H1 (cell line): ENCODE measurements at regions not wholly inside any gene's neighbourhood (a gene's known extent, or its start where the extent isn't known, plus 50 kb on each side); places are given as distances from the start of the nearest gene placed in this dataset.
A peak's percentile ranks its signal among the peaks of the same experiment; 100 is the strongest.

Experiments
- CTCF ChIA-PET: fragments of 300-600 bp; sonication (Branson Sonifier 250); formaldehyde crosslinking; loops from one replicate; lab custom pipeline; 2021; ENCODE audit not compliant: partially characterized antibody; lab: Charles Lee
- POLR2A ChIA-PET: fragments of 300-600 bp; sonication (Branson Sonifier 250); formaldehyde crosslinking; loops from one replicate; lab custom pipeline; 2021; ENCODE audit warnings: inconsistent platforms; ENCODE audit not compliant: partially characterized antibody; lab: Charles Lee
- DNase-seq, 2 experiments: peaks; one replicate each; pipeline versions ENCODE4 v3.0.0 to v3.0.0-alpha.2; 2010 to 2022; ENCODE audit warnings: low spot score in 2 of 2, low read depth in 1 of 2, mixed read lengths in 1 of 2
- FAIRE-seq: peaks from 2 replicates; lab custom pipeline; 2011; peaks lifted over from hg19 to GRCh38; lab: Jason Lieb, UNC
- H2AFZ ChIP-seq: 2 replicates; pipeline ENCODE4 v1.8.1; 2012; ENCODE audit warnings: low read length, inconsistent platforms
- H2AK5ac ChIP-seq: 2 replicates; pipeline ENCODE4 v1.6.1; 2013; ENCODE audit warnings: low read depth, low read length
- H2BK120ac ChIP-seq: replicated peaks from 2 replicates; pipeline ENCODE3; 2013; ENCODE audit warnings: low read depth, low read length, inconsistent platforms
- H2BK12ac ChIP-seq: 2 replicates; pipeline ENCODE4 v1.6.1; 2013; ENCODE audit warnings: low read depth, low read length
- H2BK15ac ChIP-seq: 2 replicates; pipeline ENCODE4 v1.6.1; 2013; ENCODE audit warnings: low read length
- H2BK20ac ChIP-seq: 2 replicates; pipeline ENCODE4 v1.6.1; 2013; ENCODE audit warnings: low read length
- H2BK5ac ChIP-seq: 2 replicates; pipeline ENCODE4 v1.6.1; 2013; ENCODE audit warnings: low read depth, low read length
- H3K14ac ChIP-seq: 2 replicates; pipeline ENCODE4 v1.6.1; 2013; ENCODE audit warnings: inconsistent platforms; ENCODE audit not compliant: insufficient read length
- H3K18ac ChIP-seq: 2 replicates; pipeline ENCODE4 v1.6.1; 2013; ENCODE audit warnings: low read length; ENCODE audit errors: extremely low read depth
- H3K23ac ChIP-seq: 2 replicates; pipeline ENCODE4 v1.6.1; 2013; ENCODE audit warnings: inconsistent platforms; ENCODE audit not compliant: insufficient read length
- H3K23me2 ChIP-seq: 2 replicates; pipeline ENCODE4 v1.6.1; 2013; ENCODE audit warnings: low read depth, low read length
- H3K27ac ChIP-seq: 2 replicates; pipeline ENCODE4 v1.6.1; 2011; ENCODE audit warnings: low read depth, low read length, inconsistent platforms
- H3K27me3 ChIP-seq, 4 experiments: replicated peaks in 1 of 4; 1 replicate in 1 of 4; 2 replicates in 3 of 4; pipeline versions ENCODE4 v1.6.1 to v1.8.1; 2011 to 2013; ENCODE audit warnings: low read length in 3 of 4, mild to moderate bottlenecking in 3 of 4, inconsistent platforms in 2 of 4, mixed read lengths in 2 of 4, moderate library complexity in 1 of 4; ENCODE audit not compliant: control insufficient read depth in 3 of 4, insufficient read depth in 3 of 4; ENCODE audit errors: extremely low read depth in 1 of 4
- H3K36me3 ChIP-seq, 4 experiments: 2 replicates each; pipeline versions ENCODE4 v1.6.1 to v1.8.1; 2011 to 2013; ENCODE audit warnings: mild to moderate bottlenecking in 4 of 4, low read length in 3 of 4, moderate library complexity in 2 of 4, control low read depth in 1 of 4, inconsistent platforms in 1 of 4; ENCODE audit not compliant: insufficient read depth in 4 of 4, control insufficient read depth in 2 of 4
- H3K4ac ChIP-seq: replicated peaks from 2 replicates; pipeline ENCODE3; 2013; ENCODE audit warnings: low read length, low read depth, mixed read lengths, inconsistent platforms; ENCODE audit not compliant: insufficient read length
- H3K4me1 ChIP-seq, 4 experiments: replicated peaks in 1 of 4; 1 replicate in 1 of 4; 2 replicates in 3 of 4; pipeline versions ENCODE4 v1.6.1 to v1.8.1; 2011 to 2013; ENCODE audit warnings: low read length in 3 of 4, inconsistent platforms in 2 of 4, mixed read lengths in 1 of 4; ENCODE audit not compliant: insufficient read depth in 4 of 4, control insufficient read depth in 3 of 4
- H3K4me2 ChIP-seq, 2 experiments: 2 replicates each; pipeline versions ENCODE4 v1.6.1 to v1.8.1; 2011 to 2013; ENCODE audit warnings: low read depth in 2 of 2, low read length in 2 of 2, control low read depth in 1 of 2, inconsistent platforms in 1 of 2, mild to moderate bottlenecking in 1 of 2; ENCODE audit not compliant: insufficient read depth in 1 of 2
- H3K4me3 ChIP-seq, 4 experiments: fragments of 200-600, 300-600 bp in 1 of 4; sonication (generic), shearing (Covaris generic), sonication (Bioruptor Twin) in 1 of 4; 2 replicates each; pipeline versions ENCODE4 v1.5.1 to v1.8.1; 2011 to 2016; ENCODE audit warnings: low read length in 4 of 4, low read depth in 3 of 4, control low read depth in 2 of 4, inconsistent platforms in 2 of 4, mild to moderate bottlenecking in 2 of 4, mixed read lengths in 1 of 4, moderate library complexity in 1 of 4; ENCODE audit not compliant: insufficient read depth in 2 of 4; ENCODE audit errors: extremely low read depth in 1 of 4
- H3K56ac ChIP-seq: replicated peaks from 2 replicates; pipeline ENCODE3; 2013; ENCODE audit warnings: low read depth, mild to moderate bottlenecking, mixed read lengths, low read length, inconsistent platforms; ENCODE audit not compliant: insufficient read length
- H3K79me1 ChIP-seq: 2 replicates; pipeline ENCODE4 v1.6.1; 2013; ENCODE audit warnings: low read depth, low read length, control low read depth
- H3K79me2 ChIP-seq, 2 experiments: 2 replicates each; pipeline versions ENCODE4 v1.6.1 to v1.8.1; 2012 to 2013; ENCODE audit warnings: low read length in 2 of 2, mild to moderate bottlenecking in 2 of 2, inconsistent platforms in 1 of 2; ENCODE audit not compliant: insufficient read depth in 2 of 2, control insufficient read depth in 1 of 2
- H3K9ac ChIP-seq, 4 experiments: replicated peaks in 1 of 4; 1 replicate in 1 of 4; 2 replicates in 3 of 4; pipeline versions ENCODE4 v1.6.1 to v1.8.1; 2011 to 2013; ENCODE audit warnings: low read depth in 3 of 4, low read length in 3 of 4, control low read depth in 2 of 4, mild to moderate bottlenecking in 2 of 4, moderate library complexity in 2 of 4, inconsistent platforms in 1 of 4; ENCODE audit errors: extremely low read depth in 1 of 4
- H3K9me3 ChIP-seq, 2 experiments: 2 replicates each; pipeline versions ENCODE4 v1.6.1 to v1.8.1; 2012 to 2013; ENCODE audit warnings: mild to moderate bottlenecking in 2 of 2, moderate library complexity in 2 of 2, control low read depth in 1 of 2, inconsistent platforms in 1 of 2, low read depth in 1 of 2, low read length in 1 of 2, mixed read lengths in 1 of 2; ENCODE audit not compliant: insufficient read depth in 2 of 2
- H4K20me1 ChIP-seq, 2 experiments: replicated peaks in 1 of 2; 2 replicates each; pipeline versions ENCODE3 to v1.8.1; 2011 to 2013; ENCODE audit warnings: inconsistent platforms in 2 of 2, low read length in 2 of 2, mild to moderate bottlenecking in 1 of 2; ENCODE audit not compliant: insufficient read depth in 2 of 2, control insufficient read depth in 1 of 2
- H4K5ac ChIP-seq: 2 replicates; pipeline ENCODE4 v1.6.1; 2013; ENCODE audit warnings: low read length, low read depth, mixed read lengths, inconsistent platforms; ENCODE audit not compliant: insufficient read length
- H4K8ac ChIP-seq: 2 replicates; pipeline ENCODE4 v1.8.0; 2013; ENCODE audit warnings: mild to moderate bottlenecking, moderate library complexity, low read length, inconsistent platforms; ENCODE audit not compliant: insufficient read depth; ENCODE audit errors: extremely low read depth
- H4K91ac ChIP-seq: replicated peaks from 2 replicates; pipeline ENCODE3; 2013; ENCODE audit warnings: low read length, mixed read lengths, inconsistent platforms; ENCODE audit not compliant: insufficient read length
- CBX5 ChIP-seq: fragments of 300-800, 300-1000 bp; sonication (generic); IDR thresholded peaks from 2 replicates; pipeline ENCODE4 v1.7.1; 2016; ENCODE audit warnings: antibody characterized with exemption, low read length, low read depth
- CHD1 ChIP-seq: IDR thresholded peaks from 2 replicates; pipeline ENCODE4 v1.6.1; 2012; ENCODE audit warnings: low read depth, low read length, improper control_type of control experiment
- EP300 ChIP-seq, 2 experiments: IDR thresholded peaks; 1 replicate in 1 of 2; 2 replicates in 1 of 2; pipeline ENCODE4 v1.6.1; 2011 to 2012; ENCODE audit warnings: low read depth in 2 of 2, low read length in 2 of 2, mild to moderate bottlenecking in 2 of 2, borderline replicate concordance in 1 of 2, inconsistent platforms in 1 of 2, moderate library complexity in 1 of 2
- EZH2 ChIP-seq: fragments of 200-600 bp; sonication (generic); IDR thresholded peaks from 2 replicates; pipeline ENCODE4 v1.7.1; 2012; ENCODE audit warnings: low read depth, mild to moderate bottlenecking, moderate library complexity, low read length, inconsistent platforms; ENCODE audit not compliant: severe bottlenecking
- NANOG ChIP-seq: IDR thresholded peaks from 2 replicates; pipeline ENCODE4 v1.6.1; 2011; ENCODE audit warnings: low read length, low read depth, mild to moderate bottlenecking, inconsistent platforms; ENCODE audit not compliant: insufficient read depth, poor library complexity, severe bottlenecking
- SIRT6 ChIP-seq: IDR thresholded peaks from one replicate; pipeline ENCODE4 v1.7.1; 2012; ENCODE audit warnings: low read length, inconsistent platforms
- WGBS, 2 experiments: shearing (Covaris generic) in 1 of 2; methylation state at CpG; one replicate each; pipeline versions ENCODE4 v1.1.6 to v1.1.7; 2013 to 2015; ENCODE audit warnings: low lambda C conversion rate in 2 of 2, mixed read lengths in 2 of 2, inconsistent platforms in 1 of 2, low coverage in 1 of 2, missing lambda C conversion rate in 1 of 2; ENCODE audit not compliant: insufficient replicate concordance in 2 of 2, insufficient coverage in 1 of 2, insufficient read length in 1 of 2; ENCODE audit errors: extremely low coverage in 1 of 2, missing lambda C conversion rate in 1 of 2; 5-methylcytosine and 5-hydroxymethylcytosine counted together

DNA sequence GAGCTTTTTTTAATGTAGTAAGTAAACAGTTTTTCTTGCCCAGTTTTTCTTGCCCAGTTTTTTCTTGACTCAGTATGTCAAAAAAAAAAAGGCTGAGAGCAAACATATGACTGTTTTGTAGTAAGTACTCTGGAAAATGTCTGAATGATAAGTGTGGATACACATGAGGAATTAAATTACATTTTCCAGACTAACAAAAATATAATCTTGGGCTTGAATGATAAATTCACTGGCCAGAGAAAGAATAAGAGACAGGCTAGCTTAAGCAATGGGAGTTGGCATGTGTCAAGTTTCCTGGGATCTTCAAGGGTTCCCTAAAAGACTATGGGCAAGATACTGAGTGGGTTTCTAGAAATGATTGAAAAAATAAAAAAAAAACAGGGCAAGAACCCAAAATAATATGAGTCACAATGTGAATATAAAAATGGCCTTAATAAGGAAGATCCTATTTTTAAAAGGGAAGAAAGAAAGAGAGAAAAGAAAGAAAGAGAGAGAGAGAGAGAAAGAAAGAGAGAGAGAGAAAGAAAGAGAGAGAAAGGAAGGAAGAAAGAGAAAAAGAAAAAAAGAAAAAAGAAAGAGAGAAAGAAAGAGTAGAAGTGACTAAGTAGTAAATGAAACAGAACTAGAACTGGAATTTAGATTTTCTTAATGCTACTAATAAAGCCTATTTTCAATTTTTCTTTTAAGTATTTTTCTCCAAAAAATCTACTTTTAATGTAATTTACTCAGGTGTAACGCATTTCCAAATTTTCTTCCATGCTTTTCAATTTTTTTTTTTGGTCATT lies 60.2 kb downstream of the TFPI2 start:
- POLR2A ChIA-PET, result no interaction called here
- no peak overlapping the region for H2BK5ac ChIP-seq
- DNase-seq, result no peak
- 0 out of 2 replicates have a peak overlapping the region, but pooled peaks have one; percentile 48 for H2AFZ ChIP-seq
- TF ChIP-seq CBX5, result no peak
- TF ChIP-seq CHD1, result no peak
- no peak for TF ChIP-seq NANOG
- TF ChIP-seq EP300 (IDR thresholded peaks at IDR 0.05; ENCODE audit: borderline replicate concordance in 1 of 2, low read depth in 2 of 2, low read length in 2 of 2), result no peak
- TF ChIP-seq EZH2, result no peak
- TF ChIP-seq SIRT6, result no peak
- TF ChIP-seq, all 59 proteins: peak for 0
- Histone ChIP-seq H3K27ac (no peak overlapping the region), H3K18ac (no peak overlapping the region), H4K20me1 (no peaks in the 10 kb centered on the region), H4K5ac (no peak overlapping the region), H3K79me1 (no peaks in the 10 kb centered on the region), H3K4me1 (peaks cover 0 to 2% (median 0%) of the 10 kb centered on the region in 4 experiments; a peak in 1 of 7 replicates), H3K27me3 (no peaks in the 10 kb centered on the region), H2BK120ac (no peak overlapping the region), H3K79me2 (no peaks in the 10 kb centered on the region), H3K9ac (no peak overlapping the region), H4K8ac (no peak overlapping the region), H3K14ac (no peak overlapping the region), H3K23me2 (no peaks in the 10 kb centered on the region), H3K4me3 (no peak overlapping the region), H3K4ac (no peak overlapping the region), H3K23ac (no peak overlapping the region), H2AK5ac (no peak overlapping the region), H2BK12ac (no peak overlapping the region), H3K36me3 (no peaks in the 10 kb centered on the region), H3K56ac (no peak overlapping the region), H2BK15ac (no peak overlapping the region), H2BK20ac (no peak overlapping the region), H3K9me3 (no peaks in the 10 kb centered on the region), H3K4me2 (no peak overlapping the region), H4K91ac (no peak overlapping the region)
- CTCF ChIA-PET, result no interaction called here
- 94% methylated on average over 1 of the region's 1 CpG; no CpG with 5 or more reads in 1 of the 2 experiments for WGBS, 2 experiments
- no peak for FAIRE-seq
